HG03280 (cell line): ENCODE measurements at regions not wholly inside any gene's neighbourhood (a gene's known extent, or its start where the extent isn't known, plus 50 kb on each side); places are given as distances from the start of the nearest gene placed in this dataset.
"Not testable (repeated sequence)": the region's sequence is repeated elsewhere in the genome, so short reads cannot be mapped to it uniquely, and the experiment has no call there.

ENCODE experiments used
- ATAC-seq: cut with Tn5 transposase; IDR thresholded peaks from one replicate; pipeline ENCODE4 v1.9.1; 2021; ENCODE audit warnings: mild to moderate bottlenecking, moderate library complexity; ENCODE audit not compliant: unreplicated experiment

GRCh38 chr3:191078913-191079312 lies 120.1 kb upstream of the OSTN start:
- not testable (repeated sequence) for ATAC-seq

GRCh38 chr3:191076903-191077552 lies 122.0 kb upstream of the OSTN start:
- ATAC-seq, result no peak

GRCh38 chr3:191074511-191074910 lies 124.5 kb upstream of the OSTN start:
- no peak for ATAC-seq

GRCh38 chr3:191070762-191071403 lies 128.2 kb upstream of the OSTN start:
- no peak for ATAC-seq

- no peak for ATAC-seq
Observed at GRCh38 chr3:191070201-191070600, 128.8 kb upstream of the OSTN start.

GRCh38 chr3:191068946-191069813 lies 129.9 kb upstream of the OSTN start:
- no peak for ATAC-seq

GRCh38 chr3:191066669-191067068 lies 132.4 kb upstream of the OSTN start:
- ATAC-seq, result no peak

DNA sequence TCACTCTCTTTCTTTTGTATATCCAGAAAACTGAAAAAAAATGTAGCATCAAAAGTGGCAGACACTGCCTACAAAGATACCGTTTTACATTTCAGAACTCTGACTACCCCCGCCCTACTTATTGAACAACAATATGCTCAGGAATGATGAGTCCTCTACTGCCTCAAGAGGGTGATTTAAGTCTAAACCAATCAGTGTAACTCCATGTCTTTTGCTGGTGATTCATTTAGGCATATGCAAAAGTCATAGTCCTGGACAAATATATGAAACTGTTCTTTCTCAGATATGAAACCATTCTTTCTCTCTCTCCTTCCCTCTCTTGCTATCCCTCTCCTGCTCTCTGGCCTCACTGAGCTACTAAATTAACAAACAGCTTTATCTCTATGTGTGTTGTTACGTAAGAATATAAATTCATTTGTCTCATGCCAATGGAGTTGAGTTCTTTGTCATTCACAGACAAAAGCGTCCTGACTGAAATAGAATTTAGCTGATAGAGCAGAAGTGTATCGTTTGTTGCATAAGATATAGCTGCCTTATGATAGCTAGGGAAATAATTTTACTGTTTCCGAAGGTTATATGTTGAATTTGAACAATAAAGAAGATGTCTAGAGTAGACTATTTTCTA lies 133.7 kb upstream of the OSTN start:
- ATAC-seq, result no peak

- no peak for ATAC-seq
Observed at GRCh38 chr3:191051037-191051436, 148.0 kb upstream of the OSTN start.

DNA sequence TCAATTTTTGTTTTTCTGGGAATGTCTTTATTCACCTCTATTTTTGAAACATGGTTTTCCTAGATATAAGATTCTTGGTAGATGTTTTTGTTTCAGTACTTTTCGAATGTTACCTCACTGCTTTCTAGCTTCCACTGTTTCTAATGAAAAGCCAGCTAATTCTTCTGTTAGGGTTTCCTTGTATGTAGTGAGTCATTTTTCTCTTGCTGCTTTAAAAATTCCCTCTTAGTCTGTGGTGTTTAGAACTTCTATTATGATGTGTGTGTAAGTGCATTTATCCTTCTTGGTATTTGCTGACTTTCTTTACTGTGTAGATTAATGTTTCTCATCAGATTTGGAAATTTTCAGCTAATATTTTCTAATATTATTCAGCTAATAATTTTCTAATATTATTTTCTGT lies 151.1 kb upstream of the OSTN start:
- no peak for ATAC-seq

GRCh38 chr3:191030929-191031328 lies 168.1 kb upstream of the OSTN start:
- ATAC-seq, result no peak

DNA sequence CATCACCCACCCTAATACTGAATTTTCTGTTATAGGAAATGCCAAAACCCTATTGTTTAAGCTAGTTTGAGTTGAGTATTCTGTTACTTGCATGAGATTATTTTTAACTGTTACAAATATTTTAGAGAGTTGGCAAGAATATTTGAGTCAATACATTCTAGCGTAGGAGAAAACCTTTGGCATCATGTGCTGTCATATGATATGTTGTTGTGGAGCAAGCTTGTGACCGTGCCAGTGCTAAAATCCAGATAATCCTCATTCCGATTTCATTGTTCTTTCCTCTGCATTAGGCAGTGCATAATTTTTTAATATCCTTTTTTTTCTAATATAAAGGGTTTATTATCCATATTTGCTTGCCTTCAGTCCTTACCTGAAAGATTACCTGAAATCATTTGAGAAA lies 168.0 kb upstream of the GMNC start:
- ATAC-seq, result no peak

DNA sequence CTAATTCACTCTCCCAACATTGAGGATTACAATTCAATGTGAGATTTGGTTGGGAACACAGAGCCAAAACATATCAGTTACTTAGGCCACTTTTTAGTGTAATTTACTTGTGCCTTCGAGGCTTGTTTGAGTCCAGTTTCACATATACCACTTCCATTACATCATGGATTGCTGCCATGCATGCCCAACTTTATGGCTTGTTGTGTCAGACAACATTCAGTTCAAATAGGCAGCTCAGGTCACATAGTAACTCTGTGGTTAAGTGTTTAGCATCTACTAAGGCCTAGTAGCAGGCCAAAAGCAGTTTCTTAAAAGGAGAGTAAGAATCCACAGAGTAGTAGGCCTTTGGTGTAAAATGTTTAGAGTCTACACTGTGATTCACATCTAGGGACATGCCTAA lies 164.3 kb upstream of the GMNC start:
- no peak for ATAC-seq

GRCh38 chr3:191020730-191021396 lies 158.4 kb upstream of the GMNC start:
- no peak for ATAC-seq

- no peak for ATAC-seq
Observed at GRCh38 chr3:191019855-191020254, 157.4 kb upstream of the GMNC start.

DNA sequence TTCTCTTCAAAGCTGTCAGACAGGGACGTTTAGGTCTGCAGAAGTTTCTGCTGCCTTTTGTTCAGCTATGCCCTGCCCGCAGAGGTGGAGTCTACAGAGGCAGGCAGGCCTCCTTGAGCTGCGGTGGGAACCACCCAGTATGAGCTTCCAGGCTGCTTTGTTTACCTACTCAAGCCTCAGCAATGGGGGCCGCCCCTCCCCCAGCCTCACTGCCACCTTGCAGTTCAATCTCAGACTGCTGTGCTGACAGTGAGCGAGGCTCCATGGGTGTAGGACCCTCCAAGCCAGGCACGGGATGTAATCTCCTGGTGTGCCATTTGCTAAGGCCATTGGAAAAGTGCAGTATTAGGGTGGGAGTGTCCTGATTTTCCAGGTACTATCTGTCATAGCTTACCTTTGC lies 153.5 kb upstream of the GMNC start:
- ATAC-seq, result not testable (repeated sequence)

- no peak for ATAC-seq
Observed at GRCh38 chr3:191008074-191008473, 145.6 kb upstream of the GMNC start.

- no peak for ATAC-seq
Observed at GRCh38 chr3:191005790-191006189, 143.3 kb upstream of the GMNC start.

GRCh38 chr3:191003742-191004141 lies 141.2 kb upstream of the GMNC start:
- no peak for ATAC-seq

- ATAC-seq, result no peak
Observed at GRCh38 chr3:190996181-190996775, 133.8 kb upstream of the GMNC start.

GRCh38 chr3:190995156-190995555 lies 132.7 kb upstream of the GMNC start:
- no peak for ATAC-seq
